ENCODE measurements at regions not wholly inside any gene's neighbourhood (a gene's known extent, or its start where the extent isn't known, plus 50 kb on each side); places are given as distances from the start of the nearest gene placed in this dataset.
"Not testable (repeated sequence)": the region's sequence is repeated elsewhere in the genome, so short reads cannot be mapped to it uniquely, and the experiment has no call there.

GRCh38 chrX:94914235-94914634 lies 1240.2 kb downstream of the FAM133A start:
- TF ChIP-seq CTCF (IDR thresholded peaks at IDR 0.05; ENCODE audit: extremely low read depth, missing control alignments): no peak
- DNase-seq (ENCODE audit: low spot score): no peak

- no peak for DNase-seq (ENCODE audit: low spot score)
- TF ChIP-seq CTCF (IDR thresholded peaks at IDR 0.05; ENCODE audit: extremely low read depth, missing control alignments): no peak
These were observed 1258.4 kb downstream of the FAM133A start for GRCh38 chrX:94932278-94932965.

- TF ChIP-seq CTCF (IDR thresholded peaks at IDR 0.05; ENCODE audit: extremely low read depth, missing control alignments): no peak
- no peak for DNase-seq (ENCODE audit: low spot score)
These were observed 1262.7 kb downstream of the FAM133A start for GRCh38 chrX:94936722-94937121.

DNA sequence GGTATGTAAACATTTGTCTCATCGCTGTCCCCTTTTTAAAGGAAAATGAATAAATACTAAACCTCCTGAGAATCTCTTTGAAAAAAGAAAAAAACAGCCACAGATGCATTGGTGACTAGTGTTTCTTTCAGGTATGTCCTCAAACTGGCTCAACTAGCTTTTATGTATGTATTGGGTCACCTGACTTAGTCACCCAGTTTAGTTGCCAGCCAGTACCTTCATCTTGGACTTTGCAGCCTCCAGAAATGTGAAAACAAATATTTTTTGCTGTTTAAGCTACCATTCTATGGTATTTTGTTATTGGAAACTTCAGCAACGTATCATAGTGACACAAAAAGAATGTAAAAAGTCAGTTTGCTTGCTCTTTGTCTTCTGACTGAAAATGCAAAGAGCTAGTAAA lies 1263.5 kb downstream of the FAM133A start:
- no peak for TF ChIP-seq CTCF (IDR thresholded peaks at IDR 0.05; ENCODE audit: extremely low read depth, missing control alignments)
- no peak for DNase-seq (ENCODE audit: low spot score)

- TF ChIP-seq CTCF (IDR thresholded peaks at IDR 0.05; ENCODE audit: extremely low read depth, missing control alignments): no peak
- no peak for DNase-seq (ENCODE audit: low spot score)
These were observed 1268.6 kb downstream of the FAM133A start for GRCh38 chrX:94942603-94943002.

DNA sequence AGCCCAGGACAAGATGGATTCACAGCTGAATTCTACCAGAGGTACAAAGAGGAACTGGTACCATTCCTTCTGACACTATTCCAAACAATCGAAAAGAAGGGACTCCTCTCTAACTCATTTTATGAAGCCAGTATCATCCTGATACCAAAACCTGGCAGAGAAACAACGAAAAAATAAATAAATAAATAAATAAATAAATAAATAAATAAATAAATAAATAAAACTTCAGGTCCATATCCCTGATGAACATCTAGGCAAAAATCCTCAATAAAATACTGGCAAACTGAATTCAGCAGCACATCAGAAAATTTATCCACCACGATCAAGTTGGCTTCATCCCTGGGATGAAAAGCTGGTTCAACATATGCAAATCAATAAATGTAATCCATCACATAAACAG lies 1272.1 kb downstream of the FAM133A start:
- DNase-seq (ENCODE audit: low spot score): not testable (repeated sequence)

GRCh38 chrX:94961730-94962129 lies 1287.7 kb downstream of the FAM133A start:
- no peak for DNase-seq (ENCODE audit: low spot score)
- no peak for TF ChIP-seq CTCF (IDR thresholded peaks at IDR 0.05; ENCODE audit: extremely low read depth, missing control alignments)

- no peak for DNase-seq (ENCODE audit: low spot score)
- no peak for TF ChIP-seq CTCF (IDR thresholded peaks at IDR 0.05; ENCODE audit: extremely low read depth, missing control alignments)
These were observed 1303.6 kb downstream of the FAM133A start for GRCh38 chrX:94977562-94977961.
